RWPE1 (cell line): ENCODE measurements at regions not wholly inside any gene's neighbourhood (a gene's known extent, or its start where the extent isn't known, plus 50 kb on each side); places are given as distances from the start of the nearest gene placed in this dataset.

Source experiments
- CTCF ChIA-PET: fragments of 350-600 bp; sonication (Branson Sonifier 250); formaldehyde crosslinking; extraction: SDS; loops from one replicate; lab custom pipeline; 2021; lab: Yijun Ruan, JAX
- POLR2A ChIA-PET: fragments of 400-600 bp; formaldehyde crosslinking; extraction: SDS; loops from one replicate; lab custom pipeline; 2020; ENCODE audit warnings: antibody characterized with exemption; ENCODE audit not compliant: low non-redundant PET; lab: Yijun Ruan, JAX
- DNase-seq: peaks from one replicate; pipeline ENCODE4 v3.0.0; 2012; ENCODE audit warnings: low spot score
- H3K27ac ChIP-seq: fragments of 450-650 bp; 2 replicates; pipeline ENCODE4 v1.5.1; 2017
- TF ChIP-seq, protein P1 (sequence below): fragments of 450-650 bp; conservative IDR thresholded peaks from 2 replicates; pipeline ENCODE4 v1.5.1; 2017; ENCODE audit warnings: low read depth, mild to moderate bottlenecking

DNA sequence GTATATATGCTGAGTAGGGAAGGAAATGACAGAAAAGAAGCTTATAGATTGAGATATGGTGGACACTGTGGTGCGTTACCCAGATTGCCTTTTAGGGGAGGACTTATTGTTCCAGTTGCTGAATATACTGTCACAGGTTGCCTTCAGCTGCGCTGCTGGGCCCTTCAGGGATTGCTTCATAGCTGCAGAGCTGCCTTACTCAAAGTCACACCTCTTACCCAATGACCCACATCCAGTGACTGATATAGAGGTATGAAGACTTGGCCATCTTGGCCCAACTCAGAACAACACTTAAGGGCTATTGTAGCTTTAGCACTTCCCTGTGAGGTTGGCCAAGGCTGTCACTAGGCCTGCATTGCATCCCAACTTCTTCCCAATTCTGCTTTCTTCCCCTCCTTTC, 63.4 kb upstream of the TMEM164 start:
- CTCF ChIA-PET = no interaction called here
- TF ChIP-seq, protein P1, sequence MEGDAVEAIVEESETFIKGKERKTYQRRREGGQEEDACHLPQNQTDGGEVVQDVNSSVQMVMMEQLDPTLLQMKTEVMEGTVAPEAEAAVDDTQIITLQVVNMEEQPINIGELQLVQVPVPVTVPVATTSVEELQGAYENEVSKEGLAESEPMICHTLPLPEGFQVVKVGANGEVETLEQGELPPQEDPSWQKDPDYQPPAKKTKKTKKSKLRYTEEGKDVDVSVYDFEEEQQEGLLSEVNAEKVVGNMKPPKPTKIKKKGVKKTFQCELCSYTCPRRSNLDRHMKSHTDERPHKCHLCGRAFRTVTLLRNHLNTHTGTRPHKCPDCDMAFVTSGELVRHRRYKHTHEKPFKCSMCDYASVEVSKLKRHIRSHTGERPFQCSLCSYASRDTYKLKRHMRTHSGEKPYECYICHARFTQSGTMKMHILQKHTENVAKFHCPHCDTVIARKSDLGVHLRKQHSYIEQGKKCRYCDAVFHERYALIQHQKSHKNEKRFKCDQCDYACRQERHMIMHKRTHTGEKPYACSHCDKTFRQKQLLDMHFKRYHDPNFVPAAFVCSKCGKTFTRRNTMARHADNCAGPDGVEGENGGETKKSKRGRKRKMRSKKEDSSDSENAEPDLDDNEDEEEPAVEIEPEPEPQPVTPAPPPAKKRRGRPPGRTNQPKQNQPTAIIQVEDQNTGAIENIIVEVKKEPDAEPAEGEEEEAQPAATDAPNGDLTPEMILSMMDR = no peak
- POLR2A ChIA-PET = no interaction called here
- H3K27ac ChIP-seq = no peak overlapping the region
- DNase-seq = no peak

DNA sequence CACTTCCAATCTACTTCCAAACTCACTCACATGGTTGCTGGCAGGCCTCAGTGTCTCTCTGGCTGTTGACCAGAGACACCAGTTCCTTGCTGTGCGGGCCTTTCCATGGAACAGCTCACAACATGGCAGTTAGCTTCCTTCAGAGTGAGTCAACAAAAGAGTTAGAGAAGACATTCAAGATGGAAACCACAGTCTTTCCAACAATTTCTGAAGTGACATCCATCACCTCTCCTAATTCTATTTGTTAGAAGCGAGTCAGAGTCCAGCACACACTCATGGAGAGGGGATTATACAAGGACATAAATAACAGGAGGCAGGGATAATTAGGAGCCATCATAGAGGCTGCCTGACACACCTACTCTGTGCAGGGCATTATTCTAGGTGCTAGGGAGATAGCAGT, 62.5 kb upstream of the TMEM164 start:
- DNase-seq = no peak
- CTCF ChIA-PET = no interaction called here
- H3K27ac ChIP-seq = no peak overlapping the region
- TF ChIP-seq, protein P1 = no peak
- POLR2A ChIA-PET = no interaction called here

DNA sequence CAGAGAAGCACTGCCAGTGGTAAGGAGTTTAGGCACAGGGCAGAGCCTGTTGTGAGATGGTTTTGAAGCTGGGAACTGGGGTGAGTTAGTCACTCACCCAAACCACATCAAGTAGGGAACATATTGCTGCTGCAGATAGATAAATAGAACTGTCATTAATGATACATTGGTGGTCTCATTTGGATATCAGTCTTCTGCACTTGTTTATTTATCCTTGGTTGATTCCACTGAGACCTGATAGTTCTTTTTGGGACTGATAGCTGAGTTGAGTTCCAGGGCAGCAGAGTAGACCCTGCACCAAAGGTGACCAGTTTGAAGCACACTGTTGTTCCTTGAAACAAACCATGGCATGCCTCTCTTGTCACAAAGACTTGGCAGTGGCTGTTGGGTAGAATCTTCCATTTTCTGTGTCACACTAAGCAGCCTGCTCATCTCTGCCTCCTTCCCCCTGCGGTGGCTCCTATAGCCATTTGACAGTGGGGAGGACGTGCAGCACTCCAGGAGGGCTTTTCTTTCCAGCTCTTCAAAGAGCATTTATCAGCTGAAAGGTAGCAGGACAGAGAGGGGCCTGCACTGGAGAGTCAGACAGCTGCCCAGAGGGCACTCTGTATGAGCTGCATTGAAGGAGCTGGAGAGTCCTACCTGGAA, 59.7 kb upstream of the TMEM164 start:
- CTCF ChIA-PET = interaction anchor here (0.6 kb wide), 1 partner anchor 104 kb away, joined by 8 read pairs; no protein-coding TSS in a partner anchor
- POLR2A ChIA-PET = no interaction called here
- no peak overlapping the region for H3K27ac ChIP-seq
- TF ChIP-seq, protein P1 = no peak
- DNase-seq = no peak

- CTCF ChIA-PET = interaction anchor here (0.6 kb wide), 1 partner anchor 104 kb away, joined by 8 read pairs; no protein-coding TSS in a partner anchor
- TF ChIP-seq, protein P1 = no peak
- POLR2A ChIA-PET = no interaction called here
- no peak overlapping the region for H3K27ac ChIP-seq
- DNase-seq = no peak
These were observed 59.2 kb upstream of the TMEM164 start for GRCh38 chrX:109943740-109944092.

GRCh38 chrX:109952050-109952449, 50.9 kb upstream of the TMEM164 start:
- DNase-seq = no peak
- TF ChIP-seq, protein P1 = no peak
- POLR2A ChIA-PET = no interaction called here
- CTCF ChIA-PET = no interaction called here
- no peak overlapping the region for H3K27ac ChIP-seq

- POLR2A ChIA-PET = no interaction called here
- H3K27ac ChIP-seq = no peak overlapping the region
- TF ChIP-seq, protein P1 = no peak
- CTCF ChIA-PET = interaction anchor here (0.6 kb wide), 1 partner anchor 90 kb away, joined by 4 read pairs; no protein-coding TSS in a partner anchor
- DNase-seq = no peak
These were observed 49.7 kb upstream of the TMEM164 start for GRCh38 chrX:109952985-109953905.
